Activated CD8-positive, alpha-beta memory T cell treated with anti-CD3 and anti-CD28 coated beads, Interleukin-2, amount 50 U/mL, for 24 hours (primary cell): ENCODE measurements at regions not wholly inside any gene's neighbourhood (a gene's known extent, or its start where the extent isn't known, plus 50 kb on each side); places are given as distances from the start of the nearest gene placed in this dataset.

Experiments used
- DNase-seq: peaks from one replicate; pipeline ENCODE4 v3.0.0-alpha.2; 2020; ENCODE audit errors: extremely low read depth

DNA sequence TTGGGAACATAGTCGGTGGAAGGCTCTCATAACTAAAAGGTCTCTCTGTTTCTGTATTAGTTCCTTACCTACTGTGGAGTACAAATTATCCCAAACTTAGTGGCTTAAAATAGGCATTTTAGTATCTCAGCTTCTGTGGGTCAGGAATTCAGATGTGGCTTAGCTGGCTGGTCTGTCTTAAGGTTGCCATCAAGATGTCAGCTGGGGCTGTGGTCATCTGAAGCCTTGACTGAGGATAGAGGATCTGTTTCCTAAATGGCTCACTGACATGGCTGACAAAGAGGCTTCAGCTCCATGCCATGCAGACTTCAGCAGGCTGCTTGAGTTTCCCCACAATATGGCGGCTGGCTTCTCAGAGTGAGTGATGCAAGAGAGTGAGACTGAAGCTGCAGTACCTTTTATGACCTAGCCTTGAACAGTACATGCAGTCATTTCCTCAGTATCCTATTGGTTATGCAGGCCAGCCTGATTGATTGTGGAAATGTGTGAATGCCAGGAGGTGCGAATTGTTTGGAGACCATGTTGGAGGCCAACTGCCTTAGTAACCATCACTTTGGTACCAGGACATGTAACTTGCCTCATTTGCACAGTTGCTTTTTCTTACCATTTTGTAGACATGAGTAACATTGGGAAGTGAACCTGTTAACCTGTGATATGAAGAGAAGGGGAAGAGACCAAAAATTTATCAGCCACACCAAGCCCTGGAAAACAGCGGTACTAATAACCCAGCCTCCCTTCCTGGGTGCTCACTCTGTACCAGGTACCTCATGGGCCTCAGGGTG is 152.8 kb upstream of the IER5L start:
- DNase-seq, result no peak

DNA sequence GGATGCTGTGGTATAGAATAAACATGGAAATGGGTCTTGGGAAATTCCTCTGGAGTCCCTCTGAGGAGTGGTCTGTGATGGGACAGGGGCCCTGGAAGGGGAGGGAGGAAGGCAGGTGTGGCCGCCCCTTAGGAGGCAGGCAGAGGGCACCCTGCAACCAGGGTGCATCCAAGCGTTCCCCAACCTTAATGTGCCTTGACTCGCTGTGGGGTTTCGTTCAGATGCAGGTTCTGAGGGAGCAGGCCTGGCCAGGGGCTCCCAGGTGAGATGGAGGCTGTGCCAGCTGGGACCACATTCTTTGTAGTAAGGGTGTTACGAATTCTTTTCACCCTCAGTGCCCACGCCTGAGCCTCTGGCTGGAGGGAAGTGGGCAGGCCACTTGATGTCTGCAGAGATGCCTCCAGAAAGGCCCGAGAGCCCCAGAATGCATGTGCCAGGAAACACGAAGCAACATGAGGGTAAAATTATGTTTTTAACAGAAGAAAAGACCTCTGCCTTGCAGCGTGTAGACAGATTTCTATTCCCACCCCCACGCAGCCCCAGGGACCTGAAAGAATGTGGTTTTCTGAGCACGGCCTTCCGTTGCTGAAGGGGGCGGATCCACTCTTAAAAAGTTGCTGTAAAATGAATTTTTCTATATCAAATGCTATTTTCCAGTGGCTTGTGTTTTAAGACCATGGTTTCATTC is 150.4 kb upstream of the IER5L start:
- DNase-seq, result no peak

DNA sequence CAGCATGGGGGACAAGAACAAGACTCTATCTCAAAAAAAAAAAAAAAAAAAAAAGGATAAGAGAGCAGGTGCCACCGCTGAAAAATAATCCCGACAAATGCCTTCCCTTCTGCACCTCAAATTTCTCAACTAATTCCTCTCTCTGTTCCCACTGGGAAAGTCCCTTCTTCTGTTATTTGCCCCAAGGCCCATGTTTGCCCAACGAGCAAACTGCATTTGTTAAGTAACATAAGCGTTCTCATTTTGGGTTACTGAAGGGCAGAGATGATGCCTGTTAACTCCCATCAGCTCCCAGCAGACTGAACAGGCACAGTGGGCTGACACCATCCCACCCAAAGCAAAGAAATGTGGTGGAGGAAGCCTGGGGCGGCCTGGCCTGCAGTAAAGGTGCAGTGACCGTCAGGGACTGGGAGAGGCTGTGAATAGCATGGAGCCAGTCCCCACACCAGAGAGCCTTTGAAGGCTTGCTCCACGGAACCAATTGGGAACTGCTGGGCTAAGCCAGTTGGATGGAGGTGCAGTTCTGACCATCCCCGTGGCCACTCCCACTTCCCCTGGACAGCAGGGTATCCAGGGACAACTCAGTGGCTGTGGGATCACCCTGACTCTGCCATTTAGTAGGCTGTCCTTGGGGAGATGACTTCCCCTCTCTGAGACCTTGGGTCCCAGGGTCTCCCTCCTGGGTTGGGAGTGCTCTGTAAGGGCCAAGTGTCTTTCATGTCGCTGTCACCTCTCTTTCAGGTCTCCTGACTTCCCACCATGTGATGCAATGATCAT is 149.7 kb upstream of the IER5L start:
- DNase-seq, result no peak

DNA sequence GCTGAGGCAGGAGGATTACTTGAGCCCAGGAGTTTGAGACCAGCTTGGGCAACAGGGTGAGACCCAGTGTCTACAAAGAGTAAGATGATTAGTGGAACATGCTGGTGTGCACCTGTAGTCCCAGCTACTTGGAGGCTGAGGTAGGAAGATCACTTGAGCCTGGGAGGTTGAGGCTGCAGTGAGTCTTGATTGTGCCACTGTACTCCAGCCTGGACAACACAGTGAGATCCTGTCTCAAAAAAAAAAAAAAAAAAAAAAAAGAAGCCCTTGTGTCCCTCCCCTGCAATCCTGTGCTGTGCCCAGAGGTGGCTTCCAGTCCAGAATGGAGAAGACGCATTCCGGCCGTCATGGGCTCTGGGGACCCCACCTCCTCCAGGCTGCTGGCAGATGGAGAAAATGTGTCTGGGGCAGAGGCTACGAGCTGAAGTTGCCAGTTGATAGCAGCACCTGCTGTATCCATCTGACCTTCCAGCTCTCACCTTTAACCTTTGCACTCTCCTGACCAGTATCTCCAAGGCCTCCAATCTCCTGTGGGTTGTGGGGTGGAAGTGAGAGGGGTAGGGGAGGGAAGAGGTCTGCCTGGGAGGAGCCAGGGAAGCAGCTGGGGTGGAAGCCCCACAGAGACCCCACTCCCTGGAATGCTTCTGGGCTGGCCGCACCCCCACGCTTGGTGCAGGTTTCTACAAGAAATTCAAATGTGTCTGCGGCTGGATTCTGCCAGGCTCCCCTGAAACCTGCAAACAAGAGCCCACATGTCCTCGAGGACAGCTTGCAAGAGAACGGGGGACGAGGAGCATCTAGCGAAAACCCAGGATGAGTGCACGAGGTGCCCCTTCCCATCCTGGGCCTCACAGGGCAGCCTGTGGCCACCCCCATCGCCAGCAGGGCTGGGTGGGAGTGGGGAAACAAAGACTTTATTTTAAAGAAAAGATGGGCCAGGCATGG is 148.3 kb upstream of the IER5L start:
- DNase-seq, result no peak

DNA sequence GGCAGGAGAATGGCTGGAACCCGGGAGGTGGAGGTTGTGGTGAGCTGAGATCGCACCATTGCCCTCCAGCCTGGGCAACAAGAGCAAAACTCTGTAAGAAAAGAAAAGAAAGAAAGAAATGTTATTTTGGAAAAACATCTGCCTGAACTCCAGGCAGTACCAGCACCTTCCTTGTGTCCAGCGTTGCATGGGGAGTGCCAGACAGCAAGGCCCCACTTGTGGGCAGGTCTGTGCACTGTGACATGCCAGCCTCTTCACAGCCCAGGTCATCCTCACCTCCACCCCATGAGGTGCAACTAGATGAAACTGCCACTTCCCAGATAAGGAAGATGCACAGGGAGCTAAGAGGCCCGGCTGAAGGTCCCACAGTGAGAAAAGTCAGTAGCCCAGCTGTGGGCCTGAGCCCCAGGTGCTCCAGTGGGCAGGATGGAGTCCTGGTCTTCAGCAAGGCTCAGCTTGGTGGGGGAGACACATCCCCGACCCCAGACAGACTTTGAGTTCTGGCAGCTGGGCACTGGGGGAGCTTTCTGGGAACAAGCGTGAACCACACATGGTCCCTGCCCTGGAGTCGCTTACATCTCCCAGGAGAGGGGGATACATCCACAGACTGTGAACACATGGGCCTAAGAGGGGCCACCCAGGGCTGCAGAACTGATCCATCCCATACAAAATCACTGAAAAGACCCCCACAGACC is 146.9 kb upstream of the IER5L start:
- DNase-seq, result no peak

DNA sequence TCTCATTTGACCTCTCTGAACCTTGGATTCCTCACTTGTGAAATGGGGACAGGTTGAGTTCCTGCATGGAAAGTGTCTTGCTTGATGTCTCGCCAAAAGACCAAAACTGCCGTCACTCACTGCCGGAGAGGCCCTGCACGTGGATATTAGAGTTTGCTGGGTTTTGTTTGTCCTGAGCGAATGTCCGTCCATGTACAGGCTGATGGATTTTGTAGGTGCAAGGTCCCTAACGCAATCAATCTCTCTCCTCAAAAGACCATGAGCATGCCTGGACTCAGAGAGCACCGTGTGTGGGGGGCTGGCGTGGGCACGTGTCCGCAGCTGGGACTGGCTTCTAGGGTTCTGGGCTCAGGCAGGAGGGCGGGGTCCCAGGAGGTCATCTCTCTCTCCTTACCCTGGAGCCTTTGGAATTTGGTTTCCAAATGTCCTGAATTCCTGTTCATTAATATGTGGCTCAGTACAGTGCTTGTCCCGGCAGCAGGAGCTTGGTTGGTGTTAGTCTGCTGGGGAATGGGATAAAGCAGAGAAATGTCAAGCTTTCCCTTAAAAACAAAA is 146.0 kb upstream of the IER5L start:
- no peak for DNase-seq

DNA sequence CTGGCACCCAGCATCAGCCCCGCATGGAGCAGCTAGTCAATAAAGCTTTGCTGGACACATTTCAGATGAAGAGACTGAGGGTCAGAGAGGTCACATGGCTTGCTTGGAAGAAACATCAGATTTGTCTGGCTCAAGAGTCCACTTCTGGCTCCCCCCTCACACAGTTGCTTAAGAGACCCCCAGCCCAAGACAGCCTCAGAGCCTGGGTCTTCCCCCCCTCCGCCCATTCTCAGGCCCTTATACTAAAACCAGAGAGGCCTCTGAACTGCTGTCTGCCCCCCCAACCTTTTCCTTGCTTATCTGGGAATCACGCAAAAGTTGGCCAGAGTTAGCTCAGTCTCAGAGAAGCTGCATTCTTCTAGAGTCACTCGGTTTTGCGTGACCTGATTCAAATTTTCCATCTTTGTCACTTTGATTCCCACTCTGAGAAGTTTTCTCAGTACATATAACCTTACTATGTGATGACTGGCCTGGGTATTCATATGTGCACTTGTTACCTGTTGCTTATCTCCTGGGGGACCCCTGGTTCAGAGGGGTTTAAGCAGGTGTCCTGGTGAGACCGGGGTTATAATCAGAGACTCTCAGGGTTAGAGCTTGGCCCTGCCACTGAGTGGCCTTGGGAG is 145.4 kb upstream of the IER5L start:
- DNase-seq, result no peak

DNA sequence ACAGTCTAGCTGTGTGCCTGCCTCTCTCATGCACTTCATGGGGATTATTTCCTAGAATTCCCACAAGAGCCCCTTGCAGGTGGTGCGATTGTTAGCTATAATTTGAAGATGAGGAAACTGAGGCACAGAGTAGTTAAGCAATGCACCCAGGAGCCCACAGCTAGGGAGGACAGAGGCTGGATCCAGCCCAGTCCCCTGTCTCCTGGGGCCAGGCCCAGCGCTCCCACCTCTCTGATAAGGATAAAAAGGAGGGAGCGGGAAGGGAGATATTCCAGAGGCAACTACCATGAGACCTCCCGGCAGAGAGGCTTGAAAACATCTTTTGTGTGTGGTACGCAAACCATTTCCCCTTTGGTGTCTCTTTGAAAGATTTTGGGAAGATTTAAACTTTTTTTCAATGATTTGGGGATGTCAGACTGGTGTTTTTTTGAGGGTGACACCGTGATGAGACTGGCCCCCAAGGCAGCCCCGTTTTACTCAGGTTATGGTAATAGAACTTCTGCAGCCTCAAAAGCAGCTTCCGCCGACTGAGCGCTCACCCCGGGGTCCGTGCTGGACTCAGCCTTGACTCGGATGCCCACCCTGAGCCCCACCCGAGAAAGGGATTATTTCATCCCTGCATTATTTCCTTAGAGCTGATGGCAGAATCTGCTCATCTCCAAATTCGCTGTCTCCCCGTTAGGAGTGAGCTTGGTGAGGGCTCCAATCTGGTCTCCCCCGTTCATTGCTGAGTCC is 144.7 kb upstream of the IER5L start:
- no peak for DNase-seq

DNA sequence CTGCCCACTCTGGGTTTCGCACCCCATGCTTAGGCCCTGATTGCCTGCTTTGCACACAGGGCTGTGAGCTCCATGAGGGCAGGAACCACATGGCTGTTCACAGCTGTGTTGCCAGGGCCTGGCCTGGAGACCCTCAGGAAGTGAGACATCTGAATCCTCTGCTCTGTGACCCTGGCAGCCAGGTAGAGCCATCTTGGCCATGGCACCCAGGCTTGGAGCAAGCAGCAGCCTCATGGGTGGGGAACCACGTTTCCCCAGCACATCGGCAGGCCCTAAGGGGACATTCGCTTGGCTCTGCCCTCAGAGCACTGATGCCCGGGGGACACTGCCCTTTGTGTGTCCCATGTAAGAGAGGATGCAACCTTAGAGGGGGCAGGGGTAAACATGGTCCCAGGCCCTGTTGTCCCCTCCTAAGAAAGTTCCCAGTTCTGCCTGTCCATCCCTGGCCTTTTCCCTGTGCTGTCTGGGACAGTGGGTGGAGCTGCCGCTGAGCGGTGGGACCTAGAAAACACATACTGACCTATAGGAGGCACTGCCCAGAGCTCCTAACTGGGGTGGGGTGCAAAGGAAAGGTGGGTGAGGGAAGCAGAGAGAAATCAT is 144.1 kb upstream of the IER5L start:
- DNase-seq, result no peak

DNA sequence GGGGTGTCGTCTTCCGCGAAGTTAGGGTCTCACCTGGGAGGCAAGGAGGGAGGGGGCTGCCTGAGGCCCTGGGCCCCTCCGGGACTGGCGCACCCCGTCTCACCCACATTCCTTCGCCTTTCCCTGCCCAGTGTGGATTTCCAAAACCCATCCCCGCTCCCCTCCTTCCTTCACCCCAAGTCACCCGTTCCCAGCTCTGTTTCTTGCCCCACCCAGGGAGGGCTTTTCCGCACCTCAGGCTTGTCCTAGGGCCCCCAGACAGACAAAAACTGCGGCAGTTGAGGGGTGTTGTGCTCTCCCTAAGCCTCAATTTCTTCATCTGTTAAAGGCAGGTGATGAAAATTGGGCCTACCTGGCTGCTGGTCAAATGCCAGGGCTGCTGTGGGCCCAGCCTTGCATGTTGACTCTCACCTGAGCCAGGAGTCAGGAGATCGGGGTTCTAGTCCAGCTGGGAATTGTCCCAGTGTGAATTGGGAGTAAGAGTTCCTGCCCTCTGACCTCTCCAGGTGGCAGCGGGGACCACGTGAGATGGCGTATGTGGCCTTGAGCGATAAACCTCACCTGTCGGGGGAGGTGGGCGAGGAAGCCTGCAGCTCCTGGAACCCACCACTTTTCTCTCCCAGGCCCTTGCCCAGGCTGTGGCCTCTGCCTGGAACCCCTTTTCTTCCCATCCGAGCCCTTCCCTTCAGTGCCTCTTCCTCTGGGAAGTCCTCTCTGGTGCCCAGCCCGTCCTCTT is 143.4 kb upstream of the IER5L start:
- no peak for DNase-seq

DNA sequence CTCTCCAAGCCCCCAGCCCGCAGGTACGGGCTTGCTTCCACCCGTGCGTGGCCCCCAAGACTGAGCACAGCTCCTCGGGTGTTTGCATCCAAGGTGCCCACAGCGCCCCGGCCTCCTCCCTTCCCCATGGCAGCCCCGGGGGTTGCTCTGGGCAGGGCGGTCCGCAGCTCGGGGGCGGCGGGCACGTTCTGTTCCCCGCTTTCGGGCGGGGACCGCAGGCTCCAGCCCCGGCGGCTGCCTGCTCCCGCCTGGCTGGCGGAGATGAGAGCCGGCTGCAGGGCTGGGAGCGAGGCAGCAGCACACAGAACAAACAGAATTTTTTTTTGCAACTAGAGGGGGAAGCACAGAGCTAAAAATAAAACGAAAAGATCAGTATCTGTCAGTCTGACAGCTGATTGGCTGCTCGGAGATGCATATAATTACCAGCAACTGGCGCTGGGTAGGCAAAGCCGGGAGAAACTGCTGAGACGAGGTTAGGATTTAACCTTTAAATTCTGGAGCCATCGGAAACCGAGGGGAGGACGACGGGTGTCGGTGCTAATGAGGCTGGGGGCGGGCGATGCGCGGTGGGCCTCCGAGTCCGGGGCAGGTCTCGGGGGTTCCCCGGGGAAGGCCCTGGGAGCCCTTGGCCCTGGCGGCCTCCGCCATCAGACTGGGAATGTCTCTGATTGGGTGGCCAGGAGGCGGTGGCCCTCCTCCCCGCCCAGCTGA is 142.7 kb upstream of the IER5L start:
- no peak for DNase-seq

DNA sequence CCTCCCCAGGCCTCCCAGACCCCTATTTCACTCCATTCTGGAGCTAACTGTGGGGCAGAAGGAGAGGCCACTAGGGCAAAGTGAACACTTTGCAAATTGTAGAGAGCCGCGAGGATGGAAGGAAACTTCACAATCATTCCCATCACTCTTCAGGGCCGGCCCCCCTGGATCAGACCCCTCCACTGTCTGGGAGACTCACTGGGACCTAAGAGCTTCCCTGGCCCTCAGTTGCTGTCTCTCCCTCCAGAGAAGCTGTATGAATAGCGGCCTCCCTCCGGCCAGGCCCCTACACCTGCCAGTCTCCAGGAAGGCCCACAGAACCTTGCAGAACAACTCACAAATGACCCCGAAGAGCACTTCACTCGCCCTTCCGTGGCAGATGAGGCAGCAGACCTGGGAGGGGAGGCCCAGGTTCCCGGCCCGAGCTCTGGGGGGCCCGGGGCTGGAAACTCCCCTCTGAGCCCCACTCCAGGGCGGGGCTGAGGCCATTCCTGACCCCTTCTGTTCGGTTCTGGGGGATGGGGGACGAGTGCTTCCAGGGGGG is 141.9 kb upstream of the IER5L start:
- DNase-seq, result no peak

DNA sequence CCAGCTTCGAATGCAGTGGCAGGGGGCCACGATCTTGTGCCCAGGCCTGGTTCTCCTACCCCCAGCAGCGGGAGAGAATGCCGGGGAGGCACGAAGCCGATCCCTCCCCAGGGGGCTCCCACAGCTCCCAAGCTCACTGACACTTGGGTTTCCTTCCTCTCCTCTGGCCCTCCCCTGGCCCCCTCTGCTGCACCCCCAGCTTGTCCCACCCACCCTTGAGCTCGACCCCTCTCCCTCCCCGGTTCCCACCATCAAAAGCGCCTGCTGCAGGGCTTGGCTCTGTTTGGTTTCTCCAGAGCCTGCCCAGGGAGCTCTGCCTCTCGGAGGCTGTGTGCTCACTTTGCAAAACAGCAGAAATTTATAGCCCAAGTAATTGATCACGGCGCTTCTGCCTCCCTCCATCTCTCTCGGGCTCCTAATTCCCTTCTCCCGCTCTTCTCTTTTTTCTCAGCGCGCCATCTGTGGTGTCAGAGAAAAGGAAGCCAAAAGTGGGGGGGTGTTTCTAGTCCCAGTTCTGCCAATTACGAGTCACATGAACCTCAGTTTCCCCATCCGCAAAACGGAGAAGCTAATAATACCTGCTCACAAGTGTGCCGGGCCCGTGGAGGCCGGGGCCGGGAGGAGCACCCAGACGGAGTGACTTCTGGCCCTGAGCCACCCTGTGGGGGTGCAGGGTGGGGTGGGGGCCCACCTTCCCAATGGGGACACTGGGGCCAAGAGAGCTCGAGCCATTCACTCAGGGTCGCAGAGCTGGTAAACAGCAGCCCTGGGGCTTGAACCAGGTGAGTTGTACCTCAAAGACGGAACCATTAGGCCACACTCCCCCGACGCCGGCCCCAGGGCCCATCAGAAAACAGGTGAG is 141.2 kb upstream of the IER5L start:
- no peak for DNase-seq

DNA sequence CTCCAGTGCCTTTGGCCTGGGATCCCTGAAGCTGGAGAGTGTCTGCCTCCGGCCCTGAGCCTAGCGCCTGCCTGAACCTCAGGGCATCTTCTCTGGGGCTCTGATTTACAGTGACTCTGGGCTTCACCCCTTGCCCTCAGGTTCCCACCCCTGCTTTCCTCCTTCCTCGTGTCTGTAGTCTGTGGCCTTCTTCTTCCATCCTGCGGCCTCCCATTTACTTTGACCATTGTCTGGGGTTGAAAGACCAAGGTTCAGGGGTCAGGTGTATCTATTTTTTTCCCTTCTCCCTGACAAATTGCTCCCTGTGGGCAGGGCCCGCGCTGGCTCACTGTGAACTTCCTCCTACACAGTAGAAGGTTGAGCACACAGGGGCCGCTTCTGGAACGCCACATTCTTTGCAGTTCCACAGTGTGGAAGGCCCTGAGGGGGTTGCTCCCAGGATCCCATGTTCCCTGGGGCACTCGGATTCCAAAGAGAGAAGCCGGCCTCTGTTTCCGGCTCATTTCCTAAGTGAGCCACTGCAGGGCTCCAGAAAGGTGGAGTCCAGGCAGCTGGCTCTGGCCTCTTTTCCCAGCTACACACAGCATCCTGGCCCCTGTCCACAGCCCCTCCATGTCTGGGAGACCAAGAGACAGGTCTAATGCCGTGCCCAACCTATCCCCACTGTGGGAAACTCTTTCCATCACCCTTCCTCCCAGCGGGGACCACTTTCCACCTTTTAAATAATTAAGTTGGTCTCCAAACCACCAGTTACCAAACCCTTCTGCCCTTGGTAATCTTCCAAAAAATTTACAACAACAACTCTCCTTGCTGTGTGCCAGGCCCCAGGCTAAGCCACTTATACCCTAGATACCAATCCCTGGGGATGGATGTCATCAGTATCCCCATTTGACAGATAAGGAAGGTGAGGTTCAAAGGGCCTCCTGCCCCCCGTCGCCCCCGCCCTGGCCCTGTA is 140.3 kb upstream of the IER5L start:
- DNase-seq, result no peak
